ENCODE measurements at regions not wholly inside any gene's neighbourhood (a gene's known extent, or its start where the extent isn't known, plus 50 kb on each side); places are given as distances from the start of the nearest gene placed in this dataset.

GRCh38 chr11:130655300-130655699, 206.9 kb downstream of the ADAMTS15 start:
- TF ChIP-seq POLR2A (IDR thresholded peaks at IDR 0.05): no peak
- no peak for TF ChIP-seq CTCF (IDR thresholded peaks at IDR 0.05)

All from uterus (tissue), 2 donors.